ENCODE measurements at regions not wholly inside any gene's neighbourhood (a gene's known extent, or its start where the extent isn't known, plus 50 kb on each side); places are given as distances from the start of the nearest gene placed in this dataset.

- DNase-seq = no peak
Observed at GRCh38 chr9:108392877-108393276, 462.9 kb downstream of the ACTL7B start.

- DNase-seq = no peak
Observed at GRCh38 chr9:108389056-108389455, 466.7 kb downstream of the ACTL7B start.

GRCh38 chr9:108386859-108387384 is 468.9 kb downstream of the ACTL7B start:
- no peak for DNase-seq

- DNase-seq = no peak
Observed at GRCh38 chr9:108386032-108386431, 469.8 kb downstream of the ACTL7B start.

- DNase-seq = no peak
Observed at GRCh38 chr9:108383796-108384195, 472.0 kb downstream of the ACTL7B start.

- no peak for DNase-seq
Observed at GRCh38 chr9:108382310-108382709, 473.5 kb downstream of the ACTL7B start.

GRCh38 chr9:108377881-108378280 is 477.9 kb downstream of the ACTL7B start:
- no peak for DNase-seq

- no peak for DNase-seq
Observed at GRCh38 chr9:108377382-108377781, 478.4 kb downstream of the ACTL7B start.

- no peak for DNase-seq
Observed at GRCh38 chr9:108376140-108376539, 479.6 kb downstream of the ACTL7B start.

- DNase-seq = no peak
Observed at GRCh38 chr9:108374626-108375025, 481.2 kb downstream of the ACTL7B start.

GRCh38 chr9:108367188-108367587 is 488.6 kb downstream of the ACTL7B start:
- no peak for DNase-seq

- no peak for DNase-seq
Observed at GRCh38 chr9:108363311-108363710, 492.5 kb downstream of the ACTL7B start.

- DNase-seq = no peak
Observed at GRCh38 chr9:108360304-108360703, 495.5 kb downstream of the ACTL7B start.

- DNase-seq = no peak
Observed at GRCh38 chr9:108356806-108357205, 499.0 kb downstream of the ACTL7B start.

GRCh38 chr9:108351571-108351970 is 504.2 kb downstream of the ACTL7B start:
- DNase-seq = no peak

GRCh38 chr9:108347463-108348188 is 508.2 kb downstream of the ACTL7B start:
- DNase-seq = no peak

- DNase-seq = no peak
Observed at GRCh38 chr9:108345826-108346225, 510.0 kb downstream of the ACTL7B start.

GRCh38 chr9:108339251-108339650 is 516.5 kb downstream of the ACTL7B start:
- DNase-seq = no peak

GRCh38 chr9:108336575-108336974 is 519.2 kb downstream of the ACTL7B start:
- no peak for DNase-seq

GRCh38 chr9:108333530-108333983 is 522.2 kb downstream of the ACTL7B start:
- DNase-seq = no peak

GRCh38 chr9:108331596-108331995 is 524.2 kb downstream of the ACTL7B start:
- no peak for DNase-seq

GRCh38 chr9:108325406-108325805 is 530.4 kb downstream of the ACTL7B start:
- DNase-seq = no peak

GRCh38 chr9:108323615-108324014 is 532.2 kb downstream of the ACTL7B start:
- DNase-seq = no peak

- no peak for DNase-seq
Observed at GRCh38 chr9:108322326-108323098, 533.3 kb downstream of the ACTL7B start.

Measured in NCI-H2227 treated with DMSO at 0.1 percent for 48 hours (cell line).